ENCODE measurements at regions not wholly inside any gene's neighbourhood (a gene's known extent, or its start where the extent isn't known, plus 50 kb on each side); places are given as distances from the start of the nearest gene placed in this dataset.

DNA sequence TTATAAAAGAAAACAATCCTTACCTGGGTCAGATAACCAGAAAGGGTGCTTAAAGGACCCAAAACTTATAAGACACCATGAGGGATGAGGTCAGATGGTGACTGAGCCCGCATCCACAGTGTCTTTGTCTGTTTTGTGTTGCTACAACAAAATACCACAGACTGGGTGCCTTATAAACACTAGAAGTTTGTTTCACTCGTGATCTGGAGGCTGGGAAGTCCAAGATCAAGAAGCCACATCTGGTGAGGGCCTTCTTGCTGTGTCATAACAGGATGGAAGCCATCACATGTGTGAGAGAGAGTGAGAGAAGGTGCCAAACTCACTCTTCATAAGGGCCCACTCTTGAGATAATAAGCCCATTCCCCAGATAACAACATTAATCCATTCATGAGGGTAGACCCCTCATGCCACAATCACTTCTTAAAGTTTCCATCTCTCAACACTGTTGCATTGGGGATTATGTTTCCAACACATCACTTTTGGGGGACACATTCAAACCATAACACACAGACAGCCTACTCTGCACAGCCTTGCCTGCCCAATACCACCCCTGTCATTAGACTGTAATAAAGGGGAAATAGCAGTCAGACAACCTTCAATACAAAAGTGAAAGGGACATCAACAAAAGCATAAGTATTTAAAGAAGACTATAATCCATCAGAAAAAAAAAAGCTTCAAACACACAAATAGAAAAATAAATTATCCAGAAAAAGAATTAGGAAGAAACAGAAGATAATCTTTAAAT lies 249.8 kb downstream of the ANAPC1 start:
- H3K36me3 ChIP-seq, result no peaks in the 10 kb centered on the region
- H3K27me3 ChIP-seq, result no peaks in the 10 kb centered on the region
- H3K4me1 ChIP-seq (ENCODE audit: control insufficient read depth in 1 of 2, insufficient read depth in 1 of 2, low read depth in 1 of 2, low read length in 1 of 2), result peaks cover 17 to 20% of the 10 kb centered on the region in 2 experiments
- H3K27ac ChIP-seq, result peak overlapping the region; percentile 77
- TF ChIP-seq, protein P1, sequence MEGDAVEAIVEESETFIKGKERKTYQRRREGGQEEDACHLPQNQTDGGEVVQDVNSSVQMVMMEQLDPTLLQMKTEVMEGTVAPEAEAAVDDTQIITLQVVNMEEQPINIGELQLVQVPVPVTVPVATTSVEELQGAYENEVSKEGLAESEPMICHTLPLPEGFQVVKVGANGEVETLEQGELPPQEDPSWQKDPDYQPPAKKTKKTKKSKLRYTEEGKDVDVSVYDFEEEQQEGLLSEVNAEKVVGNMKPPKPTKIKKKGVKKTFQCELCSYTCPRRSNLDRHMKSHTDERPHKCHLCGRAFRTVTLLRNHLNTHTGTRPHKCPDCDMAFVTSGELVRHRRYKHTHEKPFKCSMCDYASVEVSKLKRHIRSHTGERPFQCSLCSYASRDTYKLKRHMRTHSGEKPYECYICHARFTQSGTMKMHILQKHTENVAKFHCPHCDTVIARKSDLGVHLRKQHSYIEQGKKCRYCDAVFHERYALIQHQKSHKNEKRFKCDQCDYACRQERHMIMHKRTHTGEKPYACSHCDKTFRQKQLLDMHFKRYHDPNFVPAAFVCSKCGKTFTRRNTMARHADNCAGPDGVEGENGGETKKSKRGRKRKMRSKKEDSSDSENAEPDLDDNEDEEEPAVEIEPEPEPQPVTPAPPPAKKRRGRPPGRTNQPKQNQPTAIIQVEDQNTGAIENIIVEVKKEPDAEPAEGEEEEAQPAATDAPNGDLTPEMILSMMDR (IDR thresholded peaks at IDR 0.05), result no peak
- no peaks in the 10 kb centered on the region for H3K9me3 ChIP-seq
- no peak overlapping the region for H3K4me3 ChIP-seq (ENCODE audit: low read depth in 1 of 2, low read length in 1 of 2)

DNA sequence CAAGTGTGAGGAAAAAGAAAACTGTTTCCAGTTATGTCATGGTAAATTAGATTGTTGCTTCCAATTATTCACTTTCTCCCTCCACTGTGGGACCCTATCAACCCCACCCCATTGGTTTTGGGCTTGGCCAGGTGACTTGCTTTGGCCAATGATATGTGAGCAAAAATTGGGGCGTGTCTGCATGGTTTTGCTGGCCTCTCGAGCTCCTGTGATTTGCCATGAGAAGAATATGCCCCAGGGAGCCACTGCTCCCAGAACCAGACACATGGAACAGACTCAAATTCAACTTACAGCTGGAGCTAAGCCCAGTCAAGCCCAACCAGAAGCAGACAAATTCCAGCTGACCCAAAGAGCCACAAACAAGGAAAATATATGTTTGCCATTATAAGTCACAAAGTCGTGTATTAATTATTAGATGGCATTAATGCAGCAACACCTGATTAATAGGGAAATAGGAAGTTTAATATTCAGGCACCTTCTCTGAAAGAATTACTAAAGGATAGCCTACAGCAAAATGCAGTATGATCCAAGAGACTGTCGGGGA lies 248.9 kb downstream of the ANAPC1 start:
- Histone ChIP-seq H3K27ac (no peak overlapping the region), H3K36me3 (no peaks in the 10 kb centered on the region), H3K4me3 (ENCODE audit: low read depth in 1 of 2, low read length in 1 of 2) (no peak overlapping the region), H3K4me1 (ENCODE audit: control insufficient read depth in 1 of 2, insufficient read depth in 1 of 2, low read depth in 1 of 2, low read length in 1 of 2) (peaks cover 17 to 20% of the 10 kb centered on the region in 2 experiments), H3K27me3 (no peaks in the 10 kb centered on the region), H3K9me3 (no peaks in the 10 kb centered on the region)
- TF ChIP-seq, protein P1 (IDR thresholded peaks at IDR 0.05), result no peak

DNA sequence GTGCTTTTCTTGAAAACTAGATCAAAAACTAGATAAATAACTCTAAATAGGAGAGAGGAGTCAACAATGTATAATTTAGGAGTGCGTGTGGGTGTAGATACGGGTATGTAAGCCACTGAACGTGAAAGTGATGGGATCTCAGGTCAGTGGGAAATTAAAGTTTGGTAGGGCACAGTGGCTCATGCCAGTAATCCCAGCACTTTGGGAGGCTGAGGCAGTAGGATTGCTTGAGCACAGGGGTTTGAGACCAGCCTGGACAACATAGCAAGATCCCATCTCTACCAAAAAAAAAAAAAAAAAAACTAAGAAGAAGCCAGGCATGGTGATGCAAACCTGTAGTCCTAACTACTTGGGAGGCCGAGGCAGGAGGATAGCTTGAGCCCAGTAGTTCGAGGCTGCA lies 247.1 kb downstream of the ANAPC1 start:
- Histone ChIP-seq H3K4me1 (ENCODE audit: control insufficient read depth in 1 of 2, insufficient read depth in 1 of 2, low read depth in 1 of 2, low read length in 1 of 2) (peaks cover 22 to 29% of the 10 kb centered on the region in 2 experiments), H3K36me3 (no peaks in the 10 kb centered on the region), H3K27me3 (no peaks in the 10 kb centered on the region), H3K27ac (no peak overlapping the region), H3K4me3 (ENCODE audit: low read depth in 1 of 2, low read length in 1 of 2) (no peak overlapping the region), H3K9me3 (no peaks in the 10 kb centered on the region)
- TF ChIP-seq, protein P1 (IDR thresholded peaks at IDR 0.05), result no peak

DNA sequence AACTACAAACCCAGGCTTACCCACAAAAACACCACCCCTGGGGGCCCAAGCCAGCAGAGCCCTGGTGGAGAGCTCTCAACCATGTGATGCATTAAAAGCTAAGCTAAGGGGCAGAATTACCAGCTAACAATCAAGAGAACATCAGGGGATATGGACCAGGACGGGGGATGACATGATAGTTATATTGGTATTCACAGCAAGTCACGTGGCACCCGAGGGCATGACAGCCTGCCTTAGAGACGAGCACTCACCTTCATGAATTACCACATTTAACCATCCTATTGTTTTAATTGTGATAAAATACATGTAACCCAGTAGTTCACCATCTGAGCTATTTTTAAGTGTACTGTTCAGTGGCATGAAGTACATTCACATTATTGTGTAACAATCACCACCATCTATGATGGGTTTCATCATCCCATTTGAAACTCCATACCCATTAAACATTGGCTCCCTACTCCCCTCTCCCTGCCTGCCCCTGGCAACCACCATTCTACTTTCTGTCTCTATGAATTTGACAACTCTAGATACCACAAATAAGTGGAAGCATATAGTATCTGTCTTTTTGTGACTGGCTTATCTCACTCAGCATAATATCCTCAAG lies 245.6 kb downstream of the ANAPC1 start:
- Histone ChIP-seq H3K4me1 (ENCODE audit: control insufficient read depth in 1 of 2, insufficient read depth in 1 of 2, low read depth in 1 of 2, low read length in 1 of 2) (peaks cover 20 to 28% of the 10 kb centered on the region in 2 experiments), H3K27me3 (no peaks in the 10 kb centered on the region), H3K27ac (no peak overlapping the region), H3K36me3 (no peaks in the 10 kb centered on the region), H3K9me3 (no peaks in the 10 kb centered on the region), H3K4me3 (ENCODE audit: low read depth in 1 of 2, low read length in 1 of 2) (no peak overlapping the region)
- TF ChIP-seq, protein P1 (IDR thresholded peaks at IDR 0.05), result no peak

DNA sequence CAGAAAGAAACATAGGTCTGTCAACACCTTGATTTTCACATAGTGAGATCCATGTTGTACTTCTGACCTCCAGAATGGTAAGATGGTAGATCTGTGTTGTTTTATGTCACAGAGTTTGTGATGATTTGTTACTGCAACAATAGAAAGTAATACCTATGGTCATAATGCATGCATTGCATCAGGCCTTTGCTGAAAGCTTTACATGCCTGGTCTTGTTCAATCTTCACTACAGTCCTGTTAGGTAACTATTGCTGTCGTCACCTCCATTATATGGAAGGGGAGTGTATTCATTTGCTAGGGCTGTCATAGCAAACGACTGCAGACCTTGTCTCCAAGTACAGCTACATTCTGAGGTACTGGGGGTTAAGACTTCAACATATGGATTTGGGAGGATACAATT lies 243.5 kb downstream of the ANAPC1 start:
- peaks cover 24 to 29% of the 10 kb centered on the region in 2 experiments for H3K4me1 ChIP-seq (ENCODE audit: control insufficient read depth in 1 of 2, insufficient read depth in 1 of 2, low read depth in 1 of 2, low read length in 1 of 2)
- H3K27me3 ChIP-seq, result no peaks in the 10 kb centered on the region
- no peak overlapping the region for H3K4me3 ChIP-seq (ENCODE audit: low read depth in 1 of 2, low read length in 1 of 2)
- TF ChIP-seq, protein P1 (IDR thresholded peaks at IDR 0.05), result no peak
- no peak overlapping the region for H3K27ac ChIP-seq
- no peaks in the 10 kb centered on the region for H3K9me3 ChIP-seq
- H3K36me3 ChIP-seq, result no peaks in the 10 kb centered on the region

All from neutrophil (primary cell).